MCF 10A (cell line): ENCODE measurements at regions not wholly inside any gene's neighbourhood (a gene's known extent, or its start where the extent isn't known, plus 50 kb on each side); places are given as distances from the start of the nearest gene placed in this dataset.

Source experiments
- BruUV-seq: library from RNA; stranded (reverse); fragments of 400-500 nt; replicated peaks from 2 replicates; lab custom pipeline; 2021; lab: Mats Ljungman, UMichigan
- CTCF ChIA-PET: fragments of 300-600 bp; sonication (Branson Sonifier 250); formaldehyde crosslinking; extraction: SDS; loops from one replicate; lab custom pipeline; 2021; ENCODE audit warnings: antibody characterized with exemption, inconsistent platforms; lab: Yijun Ruan, JAX
- POLR2A ChIA-PET: fragments of 300-600, 350-650 bp; sonication (Branson Sonifier 250); formaldehyde crosslinking; extraction: SDS; loops from one replicate; lab custom pipeline; 2020; ENCODE audit warnings: antibody characterized with exemption, inconsistent platforms; lab: Yijun Ruan, JAX
- DNase-seq: peaks from one replicate; pipeline ENCODE4 v3.0.0-alpha.2; 2018; ENCODE audit not compliant: unreplicated experiment
- H3K27ac Mint-ChIP-seq: one replicate; pipeline ENCODE4 v1.8.0; 2022; ENCODE audit warnings: mild to moderate bottlenecking, low read depth, mixed read lengths; ENCODE audit not compliant: unreplicated experiment
- H3K27me3 Mint-ChIP-seq: one replicate; pipeline ENCODE4 v1.8.0; 2022; ENCODE audit warnings: mixed read lengths; ENCODE audit not compliant: insufficient read depth, unreplicated experiment
- H3K36me3 Mint-ChIP-seq: one replicate; pipeline ENCODE4 v1.8.0; 2022; ENCODE audit warnings: mild to moderate bottlenecking, moderate library complexity, mixed read lengths; ENCODE audit not compliant: insufficient read depth, unreplicated experiment
- H3K4me1 Mint-ChIP-seq: one replicate; pipeline ENCODE4 v1.8.0; 2022; ENCODE audit warnings: mixed read lengths; ENCODE audit not compliant: insufficient read depth, unreplicated experiment
- H3K4me3 Mint-ChIP-seq: one replicate; pipeline ENCODE4 v1.8.0; 2022; ENCODE audit warnings: mild to moderate bottlenecking, moderate library complexity, mixed read lengths; ENCODE audit not compliant: unreplicated experiment
- H3K9me3 Mint-ChIP-seq: one replicate; pipeline ENCODE4 v1.8.0; 2022; ENCODE audit warnings: mixed read lengths; ENCODE audit not compliant: unreplicated experiment
- CTCF ChIP-seq: fragments of 200-600 bp; IDR thresholded peaks from one replicate; pipeline ENCODE4 v1.8.0; 2022; ENCODE audit warnings: antibody characterized with exemption, mild to moderate bottlenecking; ENCODE audit not compliant: unreplicated experiment
- intact Hi-C: fragments of 100-400 bp; cut with micrococcal nuclease; formaldehyde crosslinking; loops from 2 replicates; pipeline ENCODE4 v1.14.1; 2022

DNA sequence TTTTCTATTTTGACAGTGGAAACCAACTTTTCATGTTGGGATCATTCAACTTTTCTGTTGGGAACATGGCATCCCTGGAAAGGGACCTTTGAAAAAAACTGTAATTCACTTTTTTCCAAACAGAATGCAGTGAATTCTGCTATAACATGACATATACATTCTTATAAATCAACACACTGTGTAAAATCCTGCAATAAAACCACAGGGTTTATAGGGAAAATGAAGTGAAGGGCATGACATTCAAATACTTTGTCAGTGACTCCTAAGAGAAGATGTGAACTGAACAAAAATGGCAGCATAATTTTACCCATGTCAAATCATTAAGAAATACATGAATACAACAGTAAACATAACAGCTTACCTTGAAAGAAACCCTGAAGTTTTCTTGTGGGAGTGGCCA is 264.5 kb upstream of the ANKRD50 start:
- no peak overlapping the region for H3K4me3 Mint-ChIP-seq
- H3K27me3 Mint-ChIP-seq: no peaks in the 10 kb centered on the region
- BruUV-seq: no TSS peak
- POLR2A ChIA-PET: no interaction called here
- no peaks in the 10 kb centered on the region for H3K36me3 Mint-ChIP-seq
- no peak overlapping the region for H3K27ac Mint-ChIP-seq
- no peak for TF ChIP-seq CTCF
- intact Hi-C loops: no loop called here
- CTCF ChIA-PET: no interaction called here
- no peaks in the 10 kb centered on the region for H3K9me3 Mint-ChIP-seq
- H3K4me1 Mint-ChIP-seq: peaks cover 7% of the 10 kb centered on the region
- DNase-seq: no peak

DNA sequence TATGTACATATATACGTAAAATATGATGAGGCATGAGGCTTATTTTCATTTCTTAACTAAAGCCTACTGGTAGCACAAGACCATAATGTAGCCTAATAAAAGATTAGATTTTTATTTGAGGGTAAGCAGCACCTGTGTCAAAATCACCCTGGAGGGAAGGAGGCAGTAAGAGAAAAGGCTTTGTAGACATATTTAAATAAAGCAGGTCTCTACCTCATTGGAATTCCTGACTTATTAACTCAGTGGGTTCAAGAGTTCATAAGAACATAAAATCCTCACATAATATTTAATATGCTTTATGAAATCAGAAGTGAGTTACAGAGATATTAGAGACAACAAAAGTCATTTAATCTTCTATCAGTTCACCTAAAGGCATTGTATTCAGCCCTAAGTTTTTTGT is 261.6 kb upstream of the ANKRD50 start:
- Mint-ChIP-seq H3K36me3 (no peaks in the 10 kb centered on the region), H3K9me3 (no peaks in the 10 kb centered on the region), H3K27ac (no peak overlapping the region), H3K4me3 (no peak overlapping the region), H3K4me1 (peaks cover 7% of the 10 kb centered on the region), H3K27me3 (no peaks in the 10 kb centered on the region)
- intact Hi-C loops: no loop called here
- TF ChIP-seq CTCF: no peak
- BruUV-seq: no TSS peak
- ChIA-PET POLR2A (no interaction called here), CTCF (no interaction called here)
- no peak for DNase-seq

DNA sequence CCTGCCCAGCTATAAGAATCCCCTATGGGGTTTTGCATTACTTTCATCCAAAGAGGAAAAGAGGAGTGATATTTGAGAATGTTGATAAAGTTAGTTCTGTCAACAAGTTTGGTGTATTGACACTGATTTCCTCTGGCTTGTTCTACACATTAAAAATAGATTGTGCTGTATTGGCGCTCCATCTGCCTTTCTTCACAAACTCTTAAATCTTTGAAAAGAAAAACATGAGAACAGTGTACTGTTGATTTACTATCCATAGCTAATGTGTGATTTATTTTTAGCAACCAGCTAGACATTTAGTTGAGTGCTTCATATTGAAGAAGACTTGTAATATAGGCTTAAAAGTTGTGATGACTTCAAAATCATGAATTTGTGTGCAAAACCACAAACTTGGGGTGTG is 261.2 kb upstream of the ANKRD50 start:
- BruUV-seq: no TSS peak
- DNase-seq: no peak
- Mint-ChIP-seq H3K4me1 (peaks cover 7% of the 10 kb centered on the region), H3K4me3 (no peak overlapping the region), H3K27ac (peak overlapping the region; percentile 16), H3K9me3 (no peaks in the 10 kb centered on the region), H3K36me3 (no peaks in the 10 kb centered on the region), H3K27me3 (no peaks in the 10 kb centered on the region)
- ChIA-PET POLR2A (no interaction called here), CTCF (no interaction called here)
- no peak for TF ChIP-seq CTCF
- intact Hi-C loops: no loop called here

- no peaks in the 10 kb centered on the region for H3K9me3 Mint-ChIP-seq
- no peak for DNase-seq
- peaks cover 7% of the 10 kb centered on the region for H3K4me1 Mint-ChIP-seq
- H3K27ac Mint-ChIP-seq: no peak overlapping the region
- intact Hi-C loops: no loop called here
- no peak for TF ChIP-seq CTCF
- ChIA-PET CTCF (no interaction called here), POLR2A (interaction anchor here (1.3 kb wide), 1 partner anchor 24 kb away, joined by 3 read pairs; no protein-coding TSS in a partner anchor)
- H3K4me3 Mint-ChIP-seq: no peak overlapping the region
- H3K27me3 Mint-ChIP-seq: no peaks in the 10 kb centered on the region
- H3K36me3 Mint-ChIP-seq: no peaks in the 10 kb centered on the region
- no TSS peak for BruUV-seq
Observed at GRCh38 chr4:124970011-124970410, 257.5 kb upstream of the ANKRD50 start.
